Globus pallidus (tissue), 1 donor: ENCODE measurements at regions not wholly inside any gene's neighbourhood (a gene's known extent, or its start where the extent isn't known, plus 50 kb on each side); places are given as distances from the start of the nearest gene placed in this dataset.
"Not testable (repeated sequence)": the region's sequence is repeated elsewhere in the genome, so short reads cannot be mapped to it uniquely, and the experiment has no call there.

Experiments
- DNase-seq: peaks from one replicate; pipeline ENCODE4 v3.0.0-alpha.2; 2015; ENCODE audit warnings: low spot score

- no peak for DNase-seq
Observed at GRCh38 chr3:130569461-130570365, 52.7 kb downstream of the COL6A6 start.

DNA sequence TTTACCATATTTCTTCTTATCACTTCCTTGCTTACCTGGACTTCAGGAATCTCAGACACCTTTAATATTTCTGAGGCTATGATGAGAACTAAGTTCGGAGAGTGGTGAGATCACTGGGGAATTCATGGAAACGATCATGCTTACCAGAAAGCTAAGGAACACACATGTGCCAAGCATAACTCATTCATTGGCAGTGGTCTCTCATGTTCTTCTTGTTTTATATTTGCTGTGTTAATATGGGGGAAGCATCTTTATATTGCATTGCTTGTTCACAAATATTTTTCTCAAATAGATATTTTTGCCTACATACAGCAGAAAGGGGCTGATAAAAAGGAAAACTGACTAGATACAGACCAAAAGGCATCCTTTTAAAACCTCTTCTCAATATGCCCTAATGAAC, 55.8 kb downstream of the COL6A6 start:
- no peak for DNase-seq

DNA sequence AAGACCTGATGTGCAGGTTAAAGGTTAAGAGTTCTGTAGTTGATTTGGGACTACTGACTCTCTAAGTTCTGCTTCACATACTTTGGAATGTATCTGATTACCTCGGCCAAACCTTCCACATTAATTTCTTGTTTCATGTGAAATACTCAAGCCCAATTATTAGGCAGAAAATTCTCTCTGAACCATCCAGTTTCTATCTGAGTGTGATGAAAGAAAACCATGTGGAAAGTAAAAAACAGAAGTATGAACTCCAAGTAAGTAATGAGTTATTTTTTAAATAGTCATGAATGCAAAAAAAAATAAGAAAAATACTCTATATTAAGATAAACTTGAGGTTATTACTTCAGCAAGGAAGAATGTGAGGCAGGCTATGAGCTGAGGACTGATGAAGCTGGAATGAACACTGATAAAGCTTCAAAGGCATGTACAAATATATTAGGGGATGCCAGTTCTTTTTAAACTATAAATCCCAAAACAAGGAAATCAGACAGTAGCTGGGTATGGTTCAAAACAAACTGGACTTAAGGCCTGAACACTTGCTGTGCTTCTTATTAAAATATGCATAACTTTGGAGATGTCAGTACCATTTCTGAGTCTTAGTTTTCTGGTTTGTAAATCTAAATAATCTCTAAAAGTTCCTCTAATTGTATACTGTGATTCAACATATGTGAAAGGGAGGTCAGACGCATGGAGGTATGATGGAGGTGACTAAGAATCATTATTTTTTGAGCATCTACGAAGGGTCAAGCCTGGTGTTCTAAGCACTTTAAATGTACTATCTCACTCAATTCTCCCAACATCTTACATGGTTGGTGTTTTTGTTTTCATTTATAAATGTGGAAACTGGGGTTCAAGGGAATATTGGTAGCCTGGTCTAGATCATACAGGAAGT, 59.6 kb downstream of the COL6A6 start:
- DNase-seq, result no peak

- DNase-seq, result peak; percentile 4
Observed at GRCh38 chr3:130582457-130583153, 65.6 kb downstream of the COL6A6 start.

DNA sequence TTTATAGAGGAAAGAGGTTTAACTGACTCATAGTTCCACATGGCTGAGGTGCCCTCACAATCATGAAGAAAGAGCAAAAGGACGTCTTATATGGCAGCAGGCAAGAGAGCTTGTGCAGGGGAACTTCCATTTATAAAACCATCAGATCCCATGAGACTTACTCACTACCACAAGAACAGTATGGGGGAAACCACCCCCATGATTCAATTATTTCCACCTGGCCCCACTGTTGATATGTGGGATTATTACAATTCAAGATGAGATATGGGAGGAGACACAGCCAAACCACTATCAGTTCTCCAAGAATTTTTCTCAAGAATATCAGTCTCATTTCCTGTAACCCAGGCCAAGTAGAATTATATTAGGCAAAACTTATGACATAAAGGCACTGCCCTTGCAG, 77.8 kb downstream of the COL6A6 start:
- DNase-seq, result not testable (repeated sequence)

DNA sequence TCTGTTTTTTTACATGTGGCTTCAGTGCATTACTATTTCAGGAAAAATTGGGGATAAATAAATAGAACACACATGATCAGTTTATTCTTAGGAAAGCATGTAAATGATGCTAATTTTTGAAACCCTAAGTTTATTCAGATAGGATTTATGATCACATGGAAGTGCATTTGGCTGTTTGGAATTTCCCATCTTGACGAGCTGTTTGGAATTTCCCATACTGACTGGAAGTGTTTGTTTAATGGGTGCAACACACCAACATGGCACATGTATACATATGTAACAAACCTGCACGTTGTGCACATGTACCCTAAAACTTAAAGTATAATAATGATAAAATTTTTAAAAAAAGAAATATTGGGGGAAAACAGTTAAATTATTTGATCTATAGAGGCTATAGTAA, 79.5 kb downstream of the COL6A6 start:
- no peak for DNase-seq

GRCh38 chr3:130601442-130601971, 84.5 kb downstream of the COL6A6 start:
- DNase-seq, result no peak

GRCh38 chr3:130604806-130605205, 87.8 kb downstream of the COL6A6 start:
- no peak for DNase-seq

GRCh38 chr3:130606336-130606735, 89.4 kb downstream of the COL6A6 start:
- no peak for DNase-seq

DNA sequence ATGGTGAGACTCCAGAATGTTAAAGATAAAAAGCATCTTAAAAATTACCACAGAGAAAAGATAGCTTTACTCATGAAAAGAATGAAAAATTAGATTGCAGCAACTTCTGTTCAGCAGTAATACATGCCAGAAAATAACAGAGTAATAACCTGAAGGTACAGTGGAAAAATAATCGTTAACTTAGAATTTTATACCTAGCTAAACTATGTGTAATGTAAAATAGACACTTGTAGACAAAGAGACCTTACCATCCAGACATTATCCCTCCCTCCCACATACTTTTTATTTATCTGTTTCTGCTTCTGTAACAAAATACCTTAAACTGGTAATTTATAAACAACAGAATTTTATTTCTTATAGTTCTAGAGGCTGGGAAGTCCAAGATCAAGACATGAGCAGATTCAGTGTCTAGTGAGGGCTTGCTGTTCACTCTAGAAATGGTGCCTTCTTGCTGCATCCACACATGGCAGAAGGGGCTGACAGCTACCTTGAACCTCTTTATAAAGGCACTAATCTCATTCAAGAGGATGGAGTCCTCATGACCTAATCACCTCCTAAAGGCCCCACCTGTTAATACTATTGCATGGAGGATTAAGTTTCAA, 90.7 kb downstream of the COL6A6 start:
- DNase-seq, result no peak

DNA sequence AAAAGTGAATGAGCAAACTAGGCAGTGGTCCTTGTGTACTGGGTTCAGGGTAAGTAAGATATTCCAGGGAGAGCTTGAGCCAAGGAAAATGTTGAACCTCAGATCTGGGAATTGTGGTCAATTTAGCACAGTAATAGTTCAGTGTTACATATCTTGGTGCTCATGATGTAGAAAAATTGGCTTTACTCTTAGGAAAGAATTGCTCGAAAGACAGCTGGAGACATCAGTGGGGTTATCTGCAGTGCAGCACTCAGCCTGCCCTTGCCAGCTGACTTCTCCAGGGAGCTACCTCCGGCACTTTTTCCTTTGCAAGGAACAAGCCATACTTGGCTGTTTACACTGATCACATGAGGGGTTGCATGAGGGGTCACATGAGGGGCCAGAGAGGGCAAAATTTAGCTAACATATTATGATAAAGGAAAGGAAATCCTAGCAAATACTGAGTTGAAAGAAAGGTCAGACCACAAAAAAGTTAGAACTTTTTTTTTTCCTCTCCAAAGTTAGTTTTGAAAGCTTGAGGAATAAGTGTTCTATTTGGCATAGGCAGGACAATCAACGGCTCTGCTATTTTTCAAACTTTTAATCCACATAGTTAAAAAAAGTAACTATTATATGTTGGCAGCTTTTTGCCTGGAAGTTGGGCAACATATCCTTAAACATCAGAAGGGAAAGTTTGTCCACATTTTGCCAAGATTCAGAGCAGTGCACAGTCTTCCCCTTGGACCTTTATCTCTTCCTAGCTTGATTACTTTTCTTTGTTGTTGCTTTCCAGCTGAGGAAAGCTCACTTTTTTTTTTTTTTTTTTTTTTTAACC, 92.4 kb downstream of the COL6A6 start:
- DNase-seq, result no peak

GRCh38 chr3:130619196-130619595, 102.2 kb downstream of the COL6A6 start:
- no peak for DNase-seq

GRCh38 chr3:130621824-130622223, 104.8 kb downstream of the COL6A6 start:
- no peak for DNase-seq

DNA sequence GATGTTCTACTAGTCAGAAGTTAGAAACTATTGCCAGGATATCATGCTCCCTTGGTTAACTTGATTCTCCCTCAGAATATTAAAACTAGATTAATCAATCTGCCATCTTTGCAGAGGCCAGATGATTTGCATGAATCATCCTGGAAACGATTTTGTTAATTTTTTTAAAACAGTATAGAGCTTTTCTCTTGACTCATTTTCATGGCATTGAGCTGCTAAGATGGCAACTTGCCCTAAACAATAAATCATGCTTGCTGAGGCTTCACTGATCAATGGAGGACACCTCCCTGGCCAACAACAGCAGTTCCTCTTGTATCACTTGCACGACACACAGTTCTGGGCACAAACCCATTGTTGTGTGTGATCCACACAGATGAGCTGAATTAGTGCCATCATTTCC, 109.1 kb downstream of the COL6A6 start:
- no peak for DNase-seq

GRCh38 chr3:130627143-130627855, 110.3 kb downstream of the COL6A6 start:
- DNase-seq, result no peak

DNA sequence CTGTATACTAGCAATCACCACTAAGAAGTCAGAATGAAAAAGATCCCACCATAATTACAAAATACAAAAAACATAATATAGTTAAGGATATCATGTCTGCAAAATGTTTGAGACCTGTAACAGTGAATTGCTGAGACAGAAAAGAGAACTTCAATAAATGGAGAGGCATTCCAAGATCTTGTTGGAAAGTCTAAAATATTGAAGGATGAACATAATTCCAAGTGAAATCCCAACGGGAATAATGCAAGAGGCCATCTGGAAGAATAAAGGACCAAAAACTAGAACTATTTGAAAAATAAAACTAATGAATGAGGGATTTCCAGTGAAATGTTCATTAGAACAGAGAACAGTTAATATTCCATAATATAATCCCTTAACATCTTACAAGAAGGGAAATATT, 110.9 kb downstream of the COL6A6 start:
- DNase-seq, result no peak
